OCI-LY7 (cell line): ENCODE measurements at regions not wholly inside any gene's neighbourhood (a gene's known extent, or its start where the extent isn't known, plus 50 kb on each side); places are given as distances from the start of the nearest gene placed in this dataset.

Experiments used
- BruUV-seq: library from RNA; stranded (reverse); fragments of 400-500 nt; replicated peaks from 2 replicates; lab custom pipeline; 2021; lab: Mats Ljungman, UMichigan
- CTCF ChIA-PET: fragments of 300-600 bp; sonication (Branson Sonifier 250); formaldehyde crosslinking; loops from one replicate; lab custom pipeline; 2022; ENCODE audit warnings: antibody characterized with exemption; ENCODE audit not compliant: unreplicated experiment; lab: Charles Lee
- POLR2A ChIA-PET: fragments of 300-600 bp; sonication (Branson Sonifier 250); formaldehyde crosslinking; loops from one replicate; lab custom pipeline; 2022; ENCODE audit warnings: antibody characterized with exemption; lab: Charles Lee
- DNase-seq: peaks from one replicate; pipeline ENCODE4 v3.0.0-alpha.2; 2015; ENCODE audit warnings: low spot score
- H2AFZ ChIP-seq: fragments of 200-600 bp; sonication (generic), shearing (Covaris generic); 2 replicates; pipeline ENCODE4 v1.6.1; 2014; ENCODE audit warnings: mild to moderate bottlenecking, antibody characterized with exemption, low read length, moderate library complexity
- H3K27ac ChIP-seq: fragments of 200-600 bp; sonication (generic); 2 replicates; pipeline ENCODE4 v1.5.1; 2014; ENCODE audit warnings: mixed run types, low read depth, mild to moderate bottlenecking, moderate library complexity, low read length, inconsistent platforms; ENCODE audit not compliant: poor library complexity, severe bottlenecking
- H3K36me3 ChIP-seq: fragments of 200-600 bp; sonication (generic); 2 replicates; pipeline ENCODE4 v1.6.1; 2014; ENCODE audit warnings: mild to moderate bottlenecking, antibody characterized with exemption, low read length, moderate library complexity, mixed read lengths; ENCODE audit not compliant: insufficient read depth
- H3K4me1 ChIP-seq: fragments of 200-600 bp; sonication (generic); 2 replicates; pipeline ENCODE4 v1.5.1; 2014; ENCODE audit warnings: mild to moderate bottlenecking, low read length; ENCODE audit not compliant: insufficient read depth, poor library complexity, severe bottlenecking
- H3K4me2 ChIP-seq: fragments of 200-600 bp; sonication (generic); 2 replicates; pipeline ENCODE4 v1.6.1; 2014; ENCODE audit warnings: mild to moderate bottlenecking, low read length
- H3K4me3 ChIP-seq: fragments of 200-600 bp; sonication (generic); 2 replicates; pipeline ENCODE4 v1.5.1; 2014; ENCODE audit warnings: mild to moderate bottlenecking, low read depth, low read length; ENCODE audit not compliant: poor library complexity, severe bottlenecking
- H3K79me2 ChIP-seq: fragments of 200-600 bp; sonication (generic); 2 replicates; pipeline ENCODE4 v1.6.1; 2016; ENCODE audit warnings: low read depth, mild to moderate bottlenecking, low read length, moderate library complexity, mixed read lengths; ENCODE audit not compliant: insufficient read depth
- H3K9me2 ChIP-seq: fragments of 200-600 bp; sonication (generic); 2 replicates; pipeline ENCODE4 v1.6.1; 2016; ENCODE audit warnings: mild to moderate bottlenecking, low read length, mixed read lengths; ENCODE audit not compliant: insufficient read depth
- H3K9me3 ChIP-seq: fragments of 200-600 bp; sonication (generic); 2 replicates; pipeline ENCODE4 v1.6.1; 2014; ENCODE audit warnings: mild to moderate bottlenecking, mixed run types, low read length, mixed read lengths
- H4K20me1 ChIP-seq: fragments of 200-600 bp; sonication (generic); 2 replicates; pipeline ENCODE4 v1.6.1; 2014; ENCODE audit warnings: mild to moderate bottlenecking, antibody characterized with exemption, low read length, moderate library complexity, mixed read lengths; ENCODE audit not compliant: insufficient read depth
- EZH2phosphoT487 ChIP-seq: fragments of 200-600 bp; sonication (generic); IDR thresholded peaks from 2 replicates; pipeline ENCODE4 v1.6.1; 2018; ENCODE audit warnings: low read depth, borderline replicate concordance, mild to moderate bottlenecking, mixed run types, antibody characterized with exemption, low read length, moderate library complexity, mixed read lengths
- intact Hi-C: fragments of 100-400 bp; cut with micrococcal nuclease; formaldehyde crosslinking; loops from one replicate; pipeline ENCODE4 v1.10.0; 2022; ENCODE audit not compliant: unreplicated experiment
- TF ChIP-seq, protein P1 (sequence below): fragments of 200-600 bp; sonication (generic); conservative IDR thresholded peaks from 2 replicates; pipeline ENCODE4 v1.5.1; 2014; ENCODE audit warnings: mild to moderate bottlenecking, antibody characterized with exemption, low read length, moderate library complexity, mixed read lengths

GRCh38 chr4:160224049-160224448, 1121.2 kb downstream of the RAPGEF2 start:
- TF ChIP-seq EZH2phosphoT487 = no peak
- TF ChIP-seq, protein P1, sequence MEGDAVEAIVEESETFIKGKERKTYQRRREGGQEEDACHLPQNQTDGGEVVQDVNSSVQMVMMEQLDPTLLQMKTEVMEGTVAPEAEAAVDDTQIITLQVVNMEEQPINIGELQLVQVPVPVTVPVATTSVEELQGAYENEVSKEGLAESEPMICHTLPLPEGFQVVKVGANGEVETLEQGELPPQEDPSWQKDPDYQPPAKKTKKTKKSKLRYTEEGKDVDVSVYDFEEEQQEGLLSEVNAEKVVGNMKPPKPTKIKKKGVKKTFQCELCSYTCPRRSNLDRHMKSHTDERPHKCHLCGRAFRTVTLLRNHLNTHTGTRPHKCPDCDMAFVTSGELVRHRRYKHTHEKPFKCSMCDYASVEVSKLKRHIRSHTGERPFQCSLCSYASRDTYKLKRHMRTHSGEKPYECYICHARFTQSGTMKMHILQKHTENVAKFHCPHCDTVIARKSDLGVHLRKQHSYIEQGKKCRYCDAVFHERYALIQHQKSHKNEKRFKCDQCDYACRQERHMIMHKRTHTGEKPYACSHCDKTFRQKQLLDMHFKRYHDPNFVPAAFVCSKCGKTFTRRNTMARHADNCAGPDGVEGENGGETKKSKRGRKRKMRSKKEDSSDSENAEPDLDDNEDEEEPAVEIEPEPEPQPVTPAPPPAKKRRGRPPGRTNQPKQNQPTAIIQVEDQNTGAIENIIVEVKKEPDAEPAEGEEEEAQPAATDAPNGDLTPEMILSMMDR = no peak
- Histone ChIP-seq H3K4me2 (no peak overlapping the region), H3K36me3 (no peaks in the 10 kb centered on the region), H3K79me2 (no peaks in the 10 kb centered on the region), H3K4me1 (no peaks in the 10 kb centered on the region), H3K9me2 (no peaks in the 10 kb centered on the region), H3K4me3 (no peak overlapping the region), H4K20me1 (no peaks in the 10 kb centered on the region), H3K9me3 (0 out of 2 replicates have a peak, but pooled peaks cover 4% of the 10 kb centered on the region), H3K27ac (no peak overlapping the region), H2AFZ (no peak overlapping the region)
- CTCF ChIA-PET = no interaction called here
- POLR2A ChIA-PET = no interaction called here
- BruUV-seq = no TSS peak
- DNase-seq = no peak
- intact Hi-C loops = no loop called here

DNA sequence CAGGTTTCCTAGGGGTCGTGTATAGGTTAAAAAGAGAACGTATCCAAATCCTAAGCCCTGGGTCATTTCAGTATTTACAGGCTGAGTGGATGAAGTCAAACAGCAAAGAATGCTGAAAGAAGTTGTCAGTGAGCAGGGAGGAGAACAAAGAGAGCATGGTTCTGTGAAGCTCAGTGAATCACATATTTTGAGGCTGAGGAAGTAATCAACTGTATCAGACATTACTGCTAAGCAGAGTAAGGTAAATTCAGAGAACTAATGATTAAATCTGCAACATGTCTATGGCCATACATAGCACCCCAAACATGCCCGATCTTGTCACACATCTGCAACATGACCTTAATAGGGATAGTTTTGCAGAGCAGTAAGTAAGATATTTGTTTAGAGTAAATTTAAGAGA, 1130.3 kb downstream of the RAPGEF2 start:
- Histone ChIP-seq H3K79me2 (no peaks in the 10 kb centered on the region), H4K20me1 (no peaks in the 10 kb centered on the region), H2AFZ (no peak overlapping the region), H3K4me3 (no peak overlapping the region), H3K4me1 (no peaks in the 10 kb centered on the region), H3K4me2 (no peak overlapping the region), H3K9me3 (no peaks in the 10 kb centered on the region), H3K27ac (no peak overlapping the region), H3K9me2 (no peaks in the 10 kb centered on the region), H3K36me3 (no peaks in the 10 kb centered on the region)
- no TSS peak for BruUV-seq
- POLR2A ChIA-PET = interaction anchor here (1.1 kb wide), 1 partner anchor 10 kb away, joined by 5 read pairs; no protein-coding TSS in a partner anchor
- CTCF ChIA-PET = no interaction called here
- no peak for DNase-seq
- intact Hi-C loops = no loop called here
- TF ChIP-seq, protein P1 = no peak
- TF ChIP-seq EZH2phosphoT487 = no peak

GRCh38 chr4:160235285-160235684, 1132.4 kb downstream of the RAPGEF2 start:
- Histone ChIP-seq H3K4me3 (no peak overlapping the region), H3K27ac (no peak overlapping the region), H3K9me3 (no peaks in the 10 kb centered on the region), H3K36me3 (no peaks in the 10 kb centered on the region), H3K4me2 (no peak overlapping the region), H3K4me1 (no peaks in the 10 kb centered on the region), H3K9me2 (no peaks in the 10 kb centered on the region), H2AFZ (no peak overlapping the region), H3K79me2 (no peaks in the 10 kb centered on the region), H4K20me1 (no peaks in the 10 kb centered on the region)
- no peak for DNase-seq
- intact Hi-C loops = no loop called here
- TF ChIP-seq, protein P1 = no peak
- TF ChIP-seq EZH2phosphoT487 = no peak
- BruUV-seq = no TSS peak
- CTCF ChIA-PET = no interaction called here
- POLR2A ChIA-PET = interaction anchor here (1.2 kb wide), 1 partner anchor 63 kb away, joined by 3 read pairs; no protein-coding TSS in a partner anchor
